OCI-LY7 (cell line): ENCODE measurements at regions not wholly inside any gene's neighbourhood (a gene's known extent, or its start where the extent isn't known, plus 50 kb on each side); places are given as distances from the start of the nearest gene placed in this dataset.

Source experiments
- EZH2phosphoT487 ChIP-seq: fragments of 200-600 bp; sonication (generic); IDR thresholded peaks from 2 replicates; pipeline ENCODE4 v1.6.1; 2018; ENCODE audit warnings: low read depth, borderline replicate concordance, mild to moderate bottlenecking, mixed run types, antibody characterized with exemption, low read length, moderate library complexity, mixed read lengths
- TF ChIP-seq, protein P1 (sequence below): fragments of 200-600 bp; sonication (generic); conservative IDR thresholded peaks from 2 replicates; pipeline ENCODE4 v1.5.1; 2014; ENCODE audit warnings: mild to moderate bottlenecking, antibody characterized with exemption, low read length, moderate library complexity, mixed read lengths

DNA sequence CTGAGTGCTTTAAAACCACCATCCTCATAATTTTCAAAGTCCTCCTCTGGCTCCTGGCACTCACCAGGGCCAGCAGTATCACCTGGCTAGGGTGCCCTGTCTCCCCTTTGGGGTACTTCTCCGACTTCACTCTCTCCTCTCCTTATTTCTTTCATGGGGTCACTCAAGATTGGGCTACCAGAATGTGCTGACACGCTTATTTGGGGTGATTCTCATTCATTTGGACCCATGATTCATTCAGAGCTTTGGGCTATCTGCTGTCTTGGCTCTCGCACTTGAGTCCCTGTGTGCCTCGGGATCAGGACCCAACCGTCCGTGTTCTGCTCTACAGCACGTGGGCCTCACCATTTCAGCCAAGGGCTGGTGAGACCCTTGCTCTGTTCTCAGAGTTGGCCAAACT, 70.1 kb upstream of the NEDD4L start:
- TF ChIP-seq, protein P1, sequence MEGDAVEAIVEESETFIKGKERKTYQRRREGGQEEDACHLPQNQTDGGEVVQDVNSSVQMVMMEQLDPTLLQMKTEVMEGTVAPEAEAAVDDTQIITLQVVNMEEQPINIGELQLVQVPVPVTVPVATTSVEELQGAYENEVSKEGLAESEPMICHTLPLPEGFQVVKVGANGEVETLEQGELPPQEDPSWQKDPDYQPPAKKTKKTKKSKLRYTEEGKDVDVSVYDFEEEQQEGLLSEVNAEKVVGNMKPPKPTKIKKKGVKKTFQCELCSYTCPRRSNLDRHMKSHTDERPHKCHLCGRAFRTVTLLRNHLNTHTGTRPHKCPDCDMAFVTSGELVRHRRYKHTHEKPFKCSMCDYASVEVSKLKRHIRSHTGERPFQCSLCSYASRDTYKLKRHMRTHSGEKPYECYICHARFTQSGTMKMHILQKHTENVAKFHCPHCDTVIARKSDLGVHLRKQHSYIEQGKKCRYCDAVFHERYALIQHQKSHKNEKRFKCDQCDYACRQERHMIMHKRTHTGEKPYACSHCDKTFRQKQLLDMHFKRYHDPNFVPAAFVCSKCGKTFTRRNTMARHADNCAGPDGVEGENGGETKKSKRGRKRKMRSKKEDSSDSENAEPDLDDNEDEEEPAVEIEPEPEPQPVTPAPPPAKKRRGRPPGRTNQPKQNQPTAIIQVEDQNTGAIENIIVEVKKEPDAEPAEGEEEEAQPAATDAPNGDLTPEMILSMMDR, result no peak
- no peak for TF ChIP-seq EZH2phosphoT487
